HG02763 (cell line): ENCODE measurements at regions not wholly inside any gene's neighbourhood (a gene's known extent, or its start where the extent isn't known, plus 50 kb on each side); places are given as distances from the start of the nearest gene placed in this dataset.
"Not testable (repeated sequence)": the region's sequence is repeated elsewhere in the genome, so short reads cannot be mapped to it uniquely, and the experiment has no call there.

Source experiments
- ATAC-seq: cut with Tn5 transposase; IDR thresholded peaks from one replicate; pipeline ENCODE4 v1.9.1; 2021; ENCODE audit warnings: mild to moderate bottlenecking, moderate library complexity; ENCODE audit not compliant: unreplicated experiment

DNA sequence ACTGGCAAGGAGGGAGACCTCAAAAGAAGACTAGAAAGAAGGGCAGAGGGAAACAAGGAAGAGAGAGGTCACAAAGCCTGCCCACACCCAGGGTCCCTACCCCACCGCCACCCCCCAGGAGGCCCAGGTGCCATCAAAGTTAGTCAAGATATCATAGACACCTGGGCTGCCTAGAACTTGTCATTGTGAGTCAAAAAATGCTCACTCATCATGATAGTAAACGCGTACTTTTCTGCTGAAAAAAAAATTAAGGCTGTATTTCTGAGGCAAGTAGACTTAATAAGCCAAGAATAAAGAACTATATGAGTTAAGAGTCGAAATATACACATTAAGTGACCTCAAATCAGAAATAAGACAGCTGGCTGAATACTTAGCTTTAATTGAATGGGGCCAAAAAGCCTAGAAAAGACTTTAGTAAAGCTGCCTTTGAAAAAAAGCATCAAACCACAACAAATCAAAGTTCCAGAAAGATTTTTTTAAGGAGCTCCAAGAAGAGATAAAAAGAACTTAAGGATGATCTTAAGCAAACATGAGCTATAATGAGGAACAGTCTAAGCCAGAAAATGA is 415.5 kb upstream of the PPP2R3A start:
- ATAC-seq: no peak

DNA sequence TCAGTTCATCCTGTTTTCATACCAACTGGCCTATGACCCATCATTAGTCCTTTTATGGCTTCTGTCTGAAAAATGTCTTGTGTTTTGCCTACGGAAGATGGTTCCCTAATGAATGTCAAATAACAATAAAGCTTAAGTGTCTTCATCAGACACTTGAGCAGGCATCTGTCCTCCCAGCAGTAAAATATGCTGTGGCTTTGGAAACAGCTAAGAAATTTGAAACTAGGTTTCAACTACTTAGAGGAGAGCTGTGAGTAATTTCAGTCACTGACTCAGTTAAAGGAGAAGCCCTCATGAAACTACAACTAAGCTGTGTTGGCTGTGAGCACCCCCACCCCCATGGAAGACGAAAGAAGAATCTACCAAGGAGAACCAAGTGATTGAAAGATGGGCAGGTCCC is 409.4 kb upstream of the PPP2R3A start:
- no peak for ATAC-seq

- no peak for ATAC-seq
Measured at GRCh38 chr3:135558150-135558783, 407.3 kb upstream of the PPP2R3A start.

GRCh38 chr3:135558906-135559305 is 406.6 kb upstream of the PPP2R3A start:
- no peak for ATAC-seq

- ATAC-seq: no peak
Measured at GRCh38 chr3:135559802-135560201, 405.7 kb upstream of the PPP2R3A start.

- ATAC-seq: no peak
Measured at GRCh38 chr3:135560847-135561246, 404.7 kb upstream of the PPP2R3A start.

- no peak for ATAC-seq
Measured at GRCh38 chr3:135564696-135565095, 400.8 kb upstream of the PPP2R3A start.

DNA sequence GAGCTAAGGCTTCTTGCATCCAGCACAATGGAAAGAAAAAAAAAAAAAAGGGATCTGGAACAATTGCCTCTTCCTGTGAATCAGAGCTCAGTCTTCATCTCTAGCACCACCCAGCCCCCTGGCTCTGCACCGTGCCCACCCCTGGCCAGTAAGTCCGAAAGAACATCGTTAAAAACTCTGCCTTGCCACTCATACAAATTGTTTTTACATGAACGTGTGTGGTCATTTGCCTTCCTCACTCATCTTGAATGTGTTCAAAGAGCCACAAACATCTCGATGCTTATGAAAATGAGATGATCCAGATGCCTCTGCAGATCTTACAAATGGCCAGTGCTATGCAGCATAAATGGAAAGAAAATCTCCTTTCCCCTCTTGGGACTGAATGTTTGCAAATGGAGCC is 400.0 kb upstream of the PPP2R3A start:
- no peak for ATAC-seq

DNA sequence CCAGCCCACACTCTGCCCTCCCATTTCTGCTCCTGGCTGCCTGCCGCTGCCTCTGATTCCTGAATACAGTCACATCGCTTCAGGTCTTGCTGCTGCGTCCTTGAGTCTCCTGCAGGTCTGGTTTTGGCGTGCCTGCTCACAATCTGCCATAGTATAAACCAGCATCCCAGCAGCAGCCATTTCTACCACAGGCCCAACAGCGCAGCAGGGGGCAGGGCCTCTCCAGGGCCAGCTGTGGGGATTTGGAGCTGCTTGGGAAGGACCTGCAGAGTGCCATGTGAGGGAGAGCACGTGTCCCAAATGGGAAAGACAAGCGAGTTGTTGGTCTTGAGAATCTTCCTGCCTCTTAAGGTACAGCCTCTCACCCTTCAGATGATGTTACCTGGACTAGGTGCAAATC is 398.3 kb upstream of the PPP2R3A start:
- no peak for ATAC-seq

DNA sequence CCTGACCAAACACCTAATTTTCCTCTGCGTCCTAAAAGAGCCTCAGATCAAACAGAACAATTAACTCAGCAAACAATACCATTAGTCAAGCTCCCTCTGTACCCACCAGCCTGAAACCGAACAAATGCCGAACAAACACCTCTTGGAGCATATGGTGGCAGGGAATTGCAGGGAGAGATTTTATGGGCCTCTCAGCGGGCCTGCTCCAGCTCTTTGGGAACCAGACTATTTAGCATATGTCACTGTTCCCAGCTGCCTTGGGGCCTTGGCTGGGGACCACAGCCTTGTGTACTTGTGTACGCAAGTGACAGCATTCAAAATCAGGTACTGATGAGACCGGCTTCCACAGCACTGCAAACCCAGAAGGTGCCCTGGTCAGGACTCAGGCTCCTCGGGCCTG is 388.8 kb upstream of the PPP2R3A start:
- ATAC-seq: no peak

GRCh38 chr3:135581806-135582205 is 383.7 kb upstream of the PPP2R3A start:
- no peak for ATAC-seq

DNA sequence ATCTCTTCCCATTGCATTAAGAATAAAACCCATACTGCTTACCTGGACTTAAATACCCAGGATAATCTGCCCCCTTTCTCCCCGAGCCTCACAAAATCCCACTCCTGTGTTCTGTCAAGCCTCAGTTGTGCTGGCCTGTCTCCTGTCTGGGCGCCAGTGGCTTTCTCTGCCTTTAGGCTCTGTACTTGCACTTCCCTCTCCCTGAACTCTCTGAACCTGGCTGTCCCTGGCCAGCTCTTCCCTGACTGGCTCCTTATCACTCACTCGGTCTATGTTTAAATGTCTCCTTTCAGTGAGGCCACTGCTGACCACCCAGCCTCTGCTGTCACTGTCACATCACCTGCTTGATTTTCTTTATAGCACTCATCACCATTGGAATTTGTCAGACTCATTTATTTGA is 382.7 kb upstream of the PPP2R3A start:
- ATAC-seq: no peak

GRCh38 chr3:135596563-135596962 is 369.0 kb upstream of the PPP2R3A start:
- ATAC-seq: no peak

DNA sequence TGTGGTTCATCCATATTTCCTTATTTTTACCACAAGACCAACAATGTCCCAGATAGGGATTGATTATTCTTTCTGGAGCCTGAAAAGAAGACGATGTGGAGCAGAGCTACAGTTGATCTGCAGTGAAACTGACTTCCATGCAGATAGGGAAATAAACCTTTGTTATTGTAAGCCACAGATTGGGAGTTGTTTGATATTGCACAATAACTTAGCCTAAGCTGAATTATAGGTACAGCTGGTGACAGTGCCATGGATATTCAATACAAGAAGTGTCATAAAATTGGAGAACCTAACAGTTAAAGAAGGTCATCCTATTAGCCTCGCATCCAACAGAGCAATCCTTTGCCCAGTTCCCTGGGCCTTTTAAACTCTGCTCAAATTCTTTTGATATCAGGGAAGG is 367.7 kb upstream of the PPP2R3A start:
- no peak for ATAC-seq

DNA sequence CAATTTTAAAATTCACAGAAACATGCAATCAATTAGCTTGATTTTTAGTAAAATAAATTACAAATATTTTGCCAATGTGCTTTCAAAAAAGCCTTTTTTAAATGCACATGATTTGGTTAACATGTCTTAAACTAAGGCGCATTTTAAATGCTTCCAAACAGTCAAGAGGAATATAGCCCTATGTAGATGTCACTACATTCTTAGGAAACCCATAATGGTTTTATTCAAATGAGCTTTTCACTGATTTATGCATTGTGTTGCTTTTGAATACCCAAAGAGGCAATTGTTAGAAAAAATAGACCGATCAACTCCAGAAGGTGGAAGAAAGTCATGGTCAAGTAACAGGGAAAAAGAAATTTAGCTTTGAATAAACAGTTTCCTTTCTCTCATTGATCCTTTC is 366.9 kb upstream of the PPP2R3A start:
- no peak for ATAC-seq

DNA sequence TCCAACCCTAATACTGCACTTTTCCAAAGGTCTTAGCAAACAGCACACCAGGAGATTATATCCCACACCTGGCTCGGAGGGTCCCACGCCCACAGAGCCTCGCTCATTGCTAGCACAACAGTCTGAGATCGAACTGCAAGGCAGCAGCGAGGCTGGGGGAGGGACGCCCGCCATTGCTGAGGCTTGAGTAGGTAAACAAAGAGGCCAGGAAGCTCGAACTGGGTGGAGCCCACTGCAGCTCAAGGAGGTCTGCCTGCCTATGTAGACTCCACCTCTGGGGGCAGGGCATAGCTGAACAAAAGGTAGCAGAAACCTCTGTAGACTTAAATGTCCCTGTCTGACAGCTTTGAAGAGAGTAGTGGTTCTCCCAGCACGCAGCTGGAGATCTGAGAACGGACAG is 361.0 kb upstream of the PPP2R3A start:
- ATAC-seq: not testable (repeated sequence)

GRCh38 chr3:135618123-135618522 is 347.4 kb upstream of the PPP2R3A start:
- no peak for ATAC-seq

- ATAC-seq: no peak
Measured at GRCh38 chr3:135621184-135621920, 344.2 kb upstream of the PPP2R3A start.

- ATAC-seq: no peak
Measured at GRCh38 chr3:135622215-135622614, 343.3 kb upstream of the PPP2R3A start.

DNA sequence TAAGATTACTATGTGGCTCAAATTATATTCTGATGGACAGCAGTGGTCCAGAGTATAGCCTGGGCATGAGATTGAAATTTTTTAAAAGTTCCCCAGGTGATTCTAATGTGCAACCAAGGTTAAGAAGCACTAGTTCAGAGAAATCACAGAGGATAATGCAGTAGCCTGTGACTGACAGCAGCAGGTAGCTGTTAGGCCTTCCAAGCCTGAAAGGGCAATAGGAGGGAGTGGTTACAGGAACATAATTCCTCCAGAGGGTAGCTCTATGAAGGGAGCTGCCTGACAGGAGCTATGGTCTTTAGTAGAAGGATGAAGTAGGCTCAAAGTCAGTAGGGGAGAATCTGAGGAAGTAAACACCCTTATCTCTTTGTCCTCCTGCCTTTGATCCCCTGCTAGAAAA is 342.9 kb upstream of the PPP2R3A start:
- ATAC-seq: no peak

DNA sequence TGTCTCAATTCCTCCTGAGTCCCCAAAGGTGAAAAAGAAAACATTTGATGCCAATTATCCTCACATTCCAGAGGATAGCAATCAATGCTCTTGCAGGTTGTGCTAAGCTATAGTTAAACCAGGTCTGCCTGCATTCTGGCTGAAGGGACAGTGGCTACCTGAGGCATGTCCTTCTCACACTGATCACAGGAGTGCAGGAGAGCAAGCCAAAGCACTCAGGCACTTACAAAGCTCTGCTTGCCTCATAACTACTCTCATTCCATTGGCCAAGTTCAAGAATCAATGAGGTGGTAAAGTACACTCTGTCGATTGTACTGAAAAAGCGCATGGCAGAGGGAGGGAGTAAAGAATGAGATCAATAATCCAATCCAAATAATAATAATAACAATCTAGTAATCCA is 342.0 kb upstream of the PPP2R3A start:
- ATAC-seq: no peak

DNA sequence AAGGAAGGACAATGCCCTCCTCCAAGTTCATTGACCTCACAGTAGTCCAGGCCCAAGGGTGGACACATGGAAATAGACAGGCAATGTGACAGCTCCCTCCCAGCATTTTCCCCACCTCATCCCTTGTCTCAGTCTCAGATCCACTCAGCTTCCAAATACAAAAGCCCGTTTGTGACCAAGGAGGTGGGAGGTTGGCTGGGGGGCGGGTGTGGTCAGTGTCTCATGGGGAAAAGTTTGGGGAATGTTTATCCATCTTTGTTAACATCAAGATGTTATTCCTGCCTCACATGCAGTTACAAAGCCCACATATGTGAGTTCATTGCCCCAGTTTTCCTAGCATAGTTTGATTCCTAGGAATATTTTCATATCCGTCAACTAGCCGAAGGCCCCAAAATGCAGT is 338.5 kb upstream of the PPP2R3A start:
- no peak for ATAC-seq
